ENCODE measurements at regions not wholly inside any gene's neighbourhood (a gene's known extent, or its start where the extent isn't known, plus 50 kb on each side); places are given as distances from the start of the nearest gene placed in this dataset.

DNA sequence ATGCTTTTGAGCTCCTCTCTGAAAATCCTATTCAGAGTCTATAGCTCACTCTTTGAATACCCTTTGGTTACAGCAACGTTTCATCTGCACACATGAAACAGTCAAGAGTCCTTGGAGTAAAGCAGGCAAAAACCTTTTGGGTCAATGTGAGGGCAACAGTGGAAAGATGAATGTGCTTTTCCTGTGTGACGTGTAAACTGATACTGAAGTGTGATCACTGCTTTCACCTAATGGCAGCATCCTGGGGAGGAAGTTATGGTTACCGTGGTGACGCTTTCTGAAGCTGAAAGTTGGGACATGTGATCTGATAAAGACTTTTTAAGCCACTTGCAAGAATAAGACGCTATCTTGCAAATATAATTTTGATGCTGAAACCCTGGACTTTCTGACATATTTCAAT is 160.0 kb downstream of the SEC16B start:
- Histone ChIP-seq H3K4me3 (replicated peaks in 1 of 4; ENCODE audit: control extremely low read depth in 1 of 4, insufficient read depth in 1 of 4, low read depth in 3 of 4, low read length in 4 of 4) (no peak overlapping the region), H3K9me3 (ENCODE audit: control insufficient read depth, insufficient read depth, low read depth, low read length) (no peaks in the 10 kb centered on the region), H3K27ac (ENCODE audit: insufficient read depth, low read length) (no peak overlapping the region), H3K4me1 (ENCODE audit: control insufficient read depth, extremely low read depth, insufficient read depth, low read length) (no peaks in the 10 kb centered on the region), H3K9ac (ENCODE audit: insufficient read depth, low read length) (no peak overlapping the region), H4K20me1 (ENCODE audit: control insufficient read depth, extremely low read depth, insufficient read depth, low read length) (no peaks in the 10 kb centered on the region), H3K27me3 (ENCODE audit: control insufficient read depth, insufficient read depth, low read length) (peaks cover 3% of the 10 kb centered on the region), H3K36me3 (ENCODE audit: control insufficient read depth, insufficient read depth, low read length) (no peaks in the 10 kb centered on the region), H3K79me2 (ENCODE audit: control insufficient read depth, insufficient read depth, low read length) (no peaks in the 10 kb centered on the region), H2AFZ (ENCODE audit: low read length) (no peak overlapping the region), H3K4me2 (ENCODE audit: extremely low read depth, insufficient read depth, low read length) (no peak overlapping the region)
- no peak for DNase-seq (ENCODE audit: low read depth in 2 of 2)
- no peak for TF ChIP-seq CTCF (conservative IDR thresholded peaks at IDR 0.05 in 1 of 2, IDR thresholded peaks at IDR 0.05 in 1 of 2; ENCODE audit: low read depth in 1 of 2, low read length in 2 of 2)
- no peak for TF ChIP-seq EZH2 (IDR thresholded peaks at IDR 0.05; ENCODE audit: low read length, missing control alignments)

GRCh38 chr1:177802304-177802703 is 167.6 kb downstream of the SEC16B start:
- Histone ChIP-seq H3K36me3 (ENCODE audit: control insufficient read depth, insufficient read depth, low read length) (no peaks in the 10 kb centered on the region), H3K27me3 (ENCODE audit: control insufficient read depth, insufficient read depth, low read length) (peaks cover 4% of the 10 kb centered on the region), H3K9me3 (ENCODE audit: control insufficient read depth, insufficient read depth, low read depth, low read length) (no peaks in the 10 kb centered on the region), H2AFZ (ENCODE audit: low read length) (no peak overlapping the region), H3K4me2 (ENCODE audit: extremely low read depth, insufficient read depth, low read length) (no peak overlapping the region), H3K4me1 (ENCODE audit: control insufficient read depth, extremely low read depth, insufficient read depth, low read length) (no peaks in the 10 kb centered on the region), H3K9ac (ENCODE audit: insufficient read depth, low read length) (no peak overlapping the region), H3K27ac (ENCODE audit: insufficient read depth, low read length) (no peak overlapping the region), H3K79me2 (ENCODE audit: control insufficient read depth, insufficient read depth, low read length) (no peaks in the 10 kb centered on the region), H3K4me3 (replicated peaks in 1 of 4; ENCODE audit: control extremely low read depth in 1 of 4, insufficient read depth in 1 of 4, low read depth in 3 of 4, low read length in 4 of 4) (no peak overlapping the region), H4K20me1 (ENCODE audit: control insufficient read depth, extremely low read depth, insufficient read depth, low read length) (no peaks in the 10 kb centered on the region)
- no peak for TF ChIP-seq EZH2 (IDR thresholded peaks at IDR 0.05; ENCODE audit: low read length, missing control alignments)
- TF ChIP-seq CTCF (conservative IDR thresholded peaks at IDR 0.05 in 1 of 2, IDR thresholded peaks at IDR 0.05 in 1 of 2; ENCODE audit: low read depth in 1 of 2, low read length in 2 of 2), result no peak
- DNase-seq (ENCODE audit: low read depth in 2 of 2), result no peak

DNA sequence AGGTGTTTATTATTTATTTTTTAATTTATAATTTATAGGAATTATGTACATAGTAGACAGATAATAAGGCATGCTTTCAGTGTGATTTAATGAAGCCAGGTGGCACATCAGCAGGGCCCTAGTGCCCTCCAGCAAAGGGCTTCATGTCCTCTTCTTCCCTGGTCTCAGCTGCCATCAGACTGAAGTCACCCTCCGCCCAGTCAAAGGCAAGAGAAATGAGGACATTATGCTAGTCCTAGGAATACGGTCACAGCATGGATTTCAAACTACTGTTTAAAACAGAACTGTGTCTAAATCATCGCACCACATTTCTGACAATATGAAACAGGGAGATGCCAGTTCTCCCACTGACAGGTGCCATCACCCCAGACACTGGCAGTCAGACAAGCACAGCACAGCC is 168.1 kb downstream of the SEC16B start:
- Histone ChIP-seq H2AFZ (ENCODE audit: low read length) (no peak overlapping the region), H3K4me3 (replicated peaks in 1 of 4; ENCODE audit: control extremely low read depth in 1 of 4, insufficient read depth in 1 of 4, low read depth in 3 of 4, low read length in 4 of 4) (no peak overlapping the region), H3K9me3 (ENCODE audit: control insufficient read depth, insufficient read depth, low read depth, low read length) (no peaks in the 10 kb centered on the region), H3K4me1 (ENCODE audit: control insufficient read depth, extremely low read depth, insufficient read depth, low read length) (no peaks in the 10 kb centered on the region), H4K20me1 (ENCODE audit: control insufficient read depth, extremely low read depth, insufficient read depth, low read length) (no peaks in the 10 kb centered on the region), H3K79me2 (ENCODE audit: control insufficient read depth, insufficient read depth, low read length) (no peaks in the 10 kb centered on the region), H3K9ac (ENCODE audit: insufficient read depth, low read length) (no peak overlapping the region), H3K36me3 (ENCODE audit: control insufficient read depth, insufficient read depth, low read length) (no peaks in the 10 kb centered on the region), H3K4me2 (ENCODE audit: extremely low read depth, insufficient read depth, low read length) (no peak overlapping the region), H3K27ac (ENCODE audit: insufficient read depth, low read length) (no peak overlapping the region), H3K27me3 (ENCODE audit: control insufficient read depth, insufficient read depth, low read length) (peaks cover 4% of the 10 kb centered on the region)
- TF ChIP-seq CTCF (conservative IDR thresholded peaks at IDR 0.05 in 1 of 2, IDR thresholded peaks at IDR 0.05 in 1 of 2; ENCODE audit: low read depth in 1 of 2, low read length in 2 of 2), result no peak
- no peak for TF ChIP-seq EZH2 (IDR thresholded peaks at IDR 0.05; ENCODE audit: low read length, missing control alignments)
- DNase-seq (ENCODE audit: low read depth in 2 of 2), result no peak
